Neural cell (in vitro differentiated cells): ENCODE measurements at regions not wholly inside any gene's neighbourhood (a gene's known extent, or its start where the extent isn't known, plus 50 kb on each side); places are given as distances from the start of the nearest gene placed in this dataset.

ENCODE experiments used
- H2AFZ ChIP-seq: fragments of 200-600, 300-800 bp; sonication (generic), shearing (Covaris generic); 2 replicates; pipeline ENCODE4 v1.6.0; 2014; ENCODE audit warnings: low read depth, mild to moderate bottlenecking, antibody characterized with exemption, low read length, moderate library complexity
- H3F3A ChIP-seq: fragments of 200-600 bp; shearing (Covaris generic); 2 replicates; pipeline ENCODE4 v1.6.1; 2016; ENCODE audit warnings: mild to moderate bottlenecking, moderate library complexity, mixed read lengths, antibody characterized with exemption, low read length; ENCODE audit not compliant: insufficient read depth, poor library complexity, severe bottlenecking
- H3K27ac ChIP-seq: fragments of 200-600, 300-800 bp; sonication (generic), shearing (Covaris generic); 2 replicates; pipeline ENCODE4 v1.5.1; 2014; ENCODE audit warnings: mild to moderate bottlenecking, low read length, moderate library complexity
- H3K27me3 ChIP-seq: fragments of 300-800, 200-600 bp; sonication (generic), shearing (Covaris generic); 2 replicates; pipeline ENCODE4 v1.6.0; 2014; ENCODE audit warnings: mild to moderate bottlenecking, low read depth, low read length, moderate library complexity; ENCODE audit not compliant: insufficient read depth
- H3K36me3 ChIP-seq: fragments of 300-800, 200-600 bp; sonication (generic), shearing (Covaris generic); 2 replicates; pipeline ENCODE4 v1.5.1; 2014; ENCODE audit warnings: mild to moderate bottlenecking, antibody characterized with exemption, low read length, moderate library complexity; ENCODE audit not compliant: insufficient read depth
- H3K4me2 ChIP-seq: fragments of 300-800, 200-600 bp; sonication (generic), shearing (Covaris generic); 2 replicates; pipeline ENCODE4 v1.6.0; 2014; ENCODE audit warnings: mild to moderate bottlenecking, low read length
- H3K4me3 ChIP-seq: fragments of 300-800, 200-600 bp; sonication (generic), shearing (Covaris generic); 2 replicates; pipeline ENCODE4 v1.5.1; 2014; ENCODE audit warnings: mild to moderate bottlenecking, low read length, moderate library complexity
- H3K79me2 ChIP-seq: fragments of 200-600 bp; shearing (Covaris generic); replicated peaks from 2 replicates; pipeline ENCODE4 v1.6.0; 2014; ENCODE audit warnings: mild to moderate bottlenecking, low read length, moderate library complexity; ENCODE audit not compliant: insufficient read depth
- H3K9ac ChIP-seq: fragments of 300-800, 200-600 bp; sonication (generic), shearing (Covaris generic); 2 replicates; pipeline ENCODE4 v1.6.1; 2016; ENCODE audit warnings: mild to moderate bottlenecking, low read length, mixed read lengths
- H3K9me2 ChIP-seq: fragments of 200-600 bp; shearing (Covaris generic); 2 replicates; pipeline ENCODE4 v1.6.1; 2016; ENCODE audit warnings: mild to moderate bottlenecking, low read length, mixed read lengths; ENCODE audit not compliant: insufficient read depth
- H3K9me3 ChIP-seq: fragments of 200-600, 300-800 bp; sonication (generic), shearing (Covaris generic); 2 replicates; pipeline ENCODE4 v1.6.1; 2016; ENCODE audit warnings: mild to moderate bottlenecking, mixed run types, low read length, moderate library complexity, mixed read lengths
- H4K20me1 ChIP-seq: fragments of 200-600 bp; shearing (Covaris generic); 2 replicates; pipeline ENCODE4 v1.6.1; 2016; ENCODE audit warnings: mild to moderate bottlenecking, mixed run types; ENCODE audit not compliant: insufficient read depth
- EP300 ChIP-seq: fragments of 450-650 bp; conservative IDR thresholded peaks from 2 replicates; pipeline ENCODE4 v1.6.1; 2014; ENCODE audit warnings: antibody characterized with exemption, mild to moderate bottlenecking, moderate library complexity; ENCODE audit not compliant: poor library complexity, severe bottlenecking
- EZH2 ChIP-seq: fragments of 200-600, 300-800 bp; shearing (Covaris generic), sonication (generic); IDR thresholded peaks from 2 replicates; pipeline ENCODE4 v1.6.1; 2014; ENCODE audit warnings: antibody characterized with exemption, low read length, borderline replicate concordance, mild to moderate bottlenecking; ENCODE audit not compliant: insufficient read depth, poor library complexity, severe bottlenecking
- MXI1 ChIP-seq: fragments of 450-650 bp; conservative IDR thresholded peaks from 2 replicates; pipeline ENCODE4 v1.6.1; 2014; ENCODE audit warnings: antibody characterized with exemption, mild to moderate bottlenecking; ENCODE audit not compliant: poor library complexity, severe bottlenecking
- POLR2AphosphoS5 ChIP-seq: IDR thresholded peaks from 2 replicates; pipeline ENCODE4 v1.6.1; 2012
- RAD21 ChIP-seq: fragments of 450-650 bp; conservative IDR thresholded peaks from 2 replicates; pipeline ENCODE4 v1.6.1; 2014; ENCODE audit warnings: antibody characterized with exemption, mild to moderate bottlenecking, moderate library complexity
- SMC3 ChIP-seq: fragments of 450-650 bp; conservative IDR thresholded peaks from 2 replicates; pipeline ENCODE4 v1.6.1; 2014; ENCODE audit warnings: antibody characterized with exemption, mild to moderate bottlenecking, moderate library complexity; ENCODE audit not compliant: poor library complexity
- TAF1 ChIP-seq: IDR thresholded peaks from 2 replicates; pipeline ENCODE4 v1.6.1; 2012; ENCODE audit warnings: low read depth
- TF ChIP-seq, protein P1 (sequence below): fragments of 450-650 bp; IDR thresholded peaks from 2 replicates; pipeline ENCODE4 v1.5.1; 2014; ENCODE audit warnings: antibody characterized with exemption, mild to moderate bottlenecking, moderate library complexity; ENCODE audit not compliant: poor library complexity, severe bottlenecking
- TF ChIP-seq, protein P2 (sequence below): IDR thresholded peaks from 2 replicates; pipeline ENCODE4 v1.6.1; 2012; ENCODE audit warnings: borderline replicate concordance

DNA sequence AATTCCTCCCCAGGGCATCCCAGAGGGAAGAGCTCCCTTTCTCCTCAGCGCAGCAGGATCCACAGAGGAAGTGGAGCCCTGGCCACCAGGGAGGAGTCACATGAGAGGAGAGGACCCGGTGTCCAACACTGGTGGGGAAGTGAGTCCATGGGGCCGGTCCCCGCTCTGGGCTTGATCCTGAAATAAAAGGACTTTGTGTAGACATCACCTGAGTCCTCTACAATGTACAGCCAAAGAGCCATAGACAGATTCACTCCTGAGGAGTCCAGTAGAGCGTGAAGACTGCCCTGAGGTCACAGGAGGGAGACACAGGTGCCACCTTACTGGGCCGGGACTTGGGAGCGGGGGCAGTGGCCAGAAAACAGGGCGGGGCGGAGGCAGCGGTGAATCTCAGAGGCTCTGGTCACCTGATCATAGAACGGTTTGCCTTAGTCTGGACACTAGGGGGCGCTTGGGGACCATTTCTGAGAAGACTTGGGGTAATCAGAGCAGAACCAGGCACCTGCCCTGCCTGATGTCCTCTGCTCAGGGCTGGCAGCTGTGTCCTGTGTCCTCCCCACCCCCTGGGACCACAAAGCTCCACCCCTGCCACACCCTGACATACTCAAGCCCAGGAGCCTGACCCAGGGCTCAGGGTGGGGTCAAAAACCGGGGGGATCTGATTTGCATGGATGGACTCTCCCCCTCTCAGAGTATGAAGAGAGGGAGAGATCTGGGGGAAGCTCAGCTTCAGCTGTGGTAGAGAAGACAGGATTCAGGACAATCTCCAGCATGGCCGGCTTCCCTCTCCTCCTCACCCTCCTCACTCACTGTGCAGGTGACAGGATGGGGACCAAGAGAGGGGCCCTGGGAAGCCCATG is 112.7 kb downstream of the VPREB1 start:
- Histone ChIP-seq H2AFZ (no peak overlapping the region), H3K36me3 (no peaks in the 10 kb centered on the region), H4K20me1 (no peaks in the 10 kb centered on the region), H3K79me2 (no peaks in the 10 kb centered on the region), H3K9ac (no peak overlapping the region), H3K27me3 (peaks cover 11% of the 10 kb centered on the region), H3K4me2 (no peak overlapping the region), H3K9me3 (no peaks in the 10 kb centered on the region), H3F3A (no peaks in the 10 kb centered on the region), H3K27ac (no peak overlapping the region), H3K9me2 (no peaks in the 10 kb centered on the region), H3K4me3 (no peak overlapping the region)
- TF ChIP-seq RAD21 (no peak), MXI1 (no peak)
- TF ChIP-seq, protein P1, sequence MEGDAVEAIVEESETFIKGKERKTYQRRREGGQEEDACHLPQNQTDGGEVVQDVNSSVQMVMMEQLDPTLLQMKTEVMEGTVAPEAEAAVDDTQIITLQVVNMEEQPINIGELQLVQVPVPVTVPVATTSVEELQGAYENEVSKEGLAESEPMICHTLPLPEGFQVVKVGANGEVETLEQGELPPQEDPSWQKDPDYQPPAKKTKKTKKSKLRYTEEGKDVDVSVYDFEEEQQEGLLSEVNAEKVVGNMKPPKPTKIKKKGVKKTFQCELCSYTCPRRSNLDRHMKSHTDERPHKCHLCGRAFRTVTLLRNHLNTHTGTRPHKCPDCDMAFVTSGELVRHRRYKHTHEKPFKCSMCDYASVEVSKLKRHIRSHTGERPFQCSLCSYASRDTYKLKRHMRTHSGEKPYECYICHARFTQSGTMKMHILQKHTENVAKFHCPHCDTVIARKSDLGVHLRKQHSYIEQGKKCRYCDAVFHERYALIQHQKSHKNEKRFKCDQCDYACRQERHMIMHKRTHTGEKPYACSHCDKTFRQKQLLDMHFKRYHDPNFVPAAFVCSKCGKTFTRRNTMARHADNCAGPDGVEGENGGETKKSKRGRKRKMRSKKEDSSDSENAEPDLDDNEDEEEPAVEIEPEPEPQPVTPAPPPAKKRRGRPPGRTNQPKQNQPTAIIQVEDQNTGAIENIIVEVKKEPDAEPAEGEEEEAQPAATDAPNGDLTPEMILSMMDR: peak; percentile 37

- no peak overlapping the region for H3K4me2 ChIP-seq
- no peaks in the 10 kb centered on the region for H3K79me2 ChIP-seq
- TF ChIP-seq RAD21 (no peak), EZH2 (no peak), MXI1 (no peak), POLR2AphosphoS5 (no peak)
- TF ChIP-seq, protein P2, sequence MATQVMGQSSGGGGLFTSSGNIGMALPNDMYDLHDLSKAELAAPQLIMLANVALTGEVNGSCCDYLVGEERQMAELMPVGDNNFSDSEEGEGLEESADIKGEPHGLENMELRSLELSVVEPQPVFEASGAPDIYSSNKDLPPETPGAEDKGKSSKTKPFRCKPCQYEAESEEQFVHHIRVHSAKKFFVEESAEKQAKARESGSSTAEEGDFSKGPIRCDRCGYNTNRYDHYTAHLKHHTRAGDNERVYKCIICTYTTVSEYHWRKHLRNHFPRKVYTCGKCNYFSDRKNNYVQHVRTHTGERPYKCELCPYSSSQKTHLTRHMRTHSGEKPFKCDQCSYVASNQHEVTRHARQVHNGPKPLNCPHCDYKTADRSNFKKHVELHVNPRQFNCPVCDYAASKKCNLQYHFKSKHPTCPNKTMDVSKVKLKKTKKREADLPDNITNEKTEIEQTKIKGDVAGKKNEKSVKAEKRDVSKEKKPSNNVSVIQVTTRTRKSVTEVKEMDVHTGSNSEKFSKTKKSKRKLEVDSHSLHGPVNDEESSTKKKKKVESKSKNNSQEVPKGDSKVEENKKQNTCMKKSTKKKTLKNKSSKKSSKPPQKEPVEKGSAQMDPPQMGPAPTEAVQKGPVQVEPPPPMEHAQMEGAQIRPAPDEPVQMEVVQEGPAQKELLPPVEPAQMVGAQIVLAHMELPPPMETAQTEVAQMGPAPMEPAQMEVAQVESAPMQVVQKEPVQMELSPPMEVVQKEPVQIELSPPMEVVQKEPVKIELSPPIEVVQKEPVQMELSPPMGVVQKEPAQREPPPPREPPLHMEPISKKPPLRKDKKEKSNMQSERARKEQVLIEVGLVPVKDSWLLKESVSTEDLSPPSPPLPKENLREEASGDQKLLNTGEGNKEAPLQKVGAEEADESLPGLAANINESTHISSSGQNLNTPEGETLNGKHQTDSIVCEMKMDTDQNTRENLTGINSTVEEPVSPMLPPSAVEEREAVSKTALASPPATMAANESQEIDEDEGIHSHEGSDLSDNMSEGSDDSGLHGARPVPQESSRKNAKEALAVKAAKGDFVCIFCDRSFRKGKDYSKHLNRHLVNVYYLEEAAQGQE: no peak
- H3K9ac ChIP-seq: no peak overlapping the region
- H3F3A ChIP-seq: no peaks in the 10 kb centered on the region
- H3K36me3 ChIP-seq: no peaks in the 10 kb centered on the region
- H3K27me3 ChIP-seq: peaks cover 11% of the 10 kb centered on the region
- H4K20me1 ChIP-seq: no peaks in the 10 kb centered on the region
- H3K9me2 ChIP-seq: no peaks in the 10 kb centered on the region
- no peak overlapping the region for H3K27ac ChIP-seq
- H3K4me3 ChIP-seq: no peak overlapping the region
- no peak overlapping the region for H2AFZ ChIP-seq
- no peaks in the 10 kb centered on the region for H3K9me3 ChIP-seq
Measured at GRCh38 chr22:22358152-22358551, 113.6 kb downstream of the VPREB1 start.

- Histone ChIP-seq H3K4me2 (no peak overlapping the region), H3K27me3 (peaks cover 11% of the 10 kb centered on the region), H3K27ac (no peak overlapping the region), H3K9ac (no peak overlapping the region), H3K4me3 (no peak overlapping the region), H3K9me3 (no peaks in the 10 kb centered on the region), H4K20me1 (no peaks in the 10 kb centered on the region), H2AFZ (no peak overlapping the region), H3F3A (no peaks in the 10 kb centered on the region), H3K9me2 (no peaks in the 10 kb centered on the region), H3K36me3 (no peaks in the 10 kb centered on the region), H3K79me2 (no peaks in the 10 kb centered on the region)
- no peak for TF ChIP-seq SMC3
- TF ChIP-seq, protein P2: no peak
- TF ChIP-seq, protein P1: no peak
- no peak for TF ChIP-seq EP300
- no peak for TF ChIP-seq EZH2
- no peak for TF ChIP-seq POLR2AphosphoS5
- TF ChIP-seq RAD21: no peak
- TF ChIP-seq MXI1: no peak
- no peak for TF ChIP-seq TAF1
Measured at GRCh38 chr22:22358686-22359085, 114.1 kb downstream of the VPREB1 start.
